WTC11 (cell line): ENCODE measurements at regions not wholly inside any gene's neighbourhood (a gene's known extent, or its start where the extent isn't known, plus 50 kb on each side); places are given as distances from the start of the nearest gene placed in this dataset.

ENCODE experiments used
- CTCF ChIP-seq: fragments of 200-600 bp; IDR thresholded peaks from 2 replicates; pipeline ENCODE4 v1.8.0; 2022; ENCODE audit warnings: antibody characterized with exemption
- MAX ChIP-seq: sonication (generic); formaldehyde crosslinking; IDR thresholded peaks from 2 replicates; pipeline ENCODE4 v1.8.0; 2022; ENCODE audit warnings: mild to moderate bottlenecking, missing genetic modification reagents
- TCF7 ChIP-seq: sonication (generic); formaldehyde crosslinking; IDR thresholded peaks from 2 replicates; pipeline ENCODE4 v1.8.0; 2022; ENCODE audit warnings: mild to moderate bottlenecking, low read depth, missing genetic modification reagents, moderate library complexity

- no peak for TF ChIP-seq CTCF
- no peak for TF ChIP-seq TCF7
- TF ChIP-seq MAX (CRISPR knock-in tag) = no peak
These were observed 109.1 kb downstream of the CYP26B1 start for GRCh38 chr2:72038524-72038923.
